VCaP (cell line): ENCODE measurements at regions not wholly inside any gene's neighbourhood (a gene's known extent, or its start where the extent isn't known, plus 50 kb on each side); places are given as distances from the start of the nearest gene placed in this dataset.
"Not testable (repeated sequence)": the region's sequence is repeated elsewhere in the genome, so short reads cannot be mapped to it uniquely, and the experiment has no call there.

Source experiments
- H3K27ac ChIP-seq: fragments of 450-650 bp; 2 replicates; pipeline ENCODE4 v1.5.1; 2017
- CTCF ChIP-seq: fragments of 450-650 bp; conservative IDR thresholded peaks from 2 replicates; pipeline ENCODE4 v1.5.1; 2017; ENCODE audit warnings: mild to moderate bottlenecking, moderate library complexity

- H3K27ac ChIP-seq = no peak overlapping the region
- TF ChIP-seq CTCF = no peak
These were observed 257.8 kb downstream of the FAT4 start for GRCh38 chr4:125572601-125573000.

GRCh38 chr4:125573368-125573767, 258.6 kb downstream of the FAT4 start:
- TF ChIP-seq CTCF = no peak
- no peak overlapping the region for H3K27ac ChIP-seq

GRCh38 chr4:125573786-125574185, 259.0 kb downstream of the FAT4 start:
- H3K27ac ChIP-seq = no peak overlapping the region
- no peak for TF ChIP-seq CTCF

GRCh38 chr4:125582302-125582701, 267.5 kb downstream of the FAT4 start:
- no peak for TF ChIP-seq CTCF
- H3K27ac ChIP-seq = no peak overlapping the region

GRCh38 chr4:125590158-125590557, 275.4 kb downstream of the FAT4 start:
- no peak overlapping the region for H3K27ac ChIP-seq
- no peak for TF ChIP-seq CTCF

GRCh38 chr4:125591290-125591689, 276.5 kb downstream of the FAT4 start:
- H3K27ac ChIP-seq = no peak overlapping the region
- no peak for TF ChIP-seq CTCF

- no peak overlapping the region for H3K27ac ChIP-seq
- no peak for TF ChIP-seq CTCF
These were observed 279.4 kb downstream of the FAT4 start for GRCh38 chr4:125594056-125594602.

- not testable (repeated sequence) for H3K27ac ChIP-seq
These were observed 291.2 kb downstream of the FAT4 start for GRCh38 chr4:125605926-125606325.
